SK-N-MC (cell line): ENCODE measurements at regions not wholly inside any gene's neighbourhood (a gene's known extent, or its start where the extent isn't known, plus 50 kb on each side); places are given as distances from the start of the nearest gene placed in this dataset.
"Not testable (repeated sequence)": the region's sequence is repeated elsewhere in the genome, so short reads cannot be mapped to it uniquely, and the experiment has no call there.

ENCODE experiments used
- EZH2 ChIP-seq: fragments of 200-600 bp; sonication (generic); IDR thresholded peaks from one replicate; pipeline ENCODE4 v1.6.1; 2017; ENCODE audit warnings: antibody characterized with exemption
- FOXP2 ChIP-seq: optimal IDR thresholded peaks from 2 replicates; pipeline ENCODE3; 2011; ENCODE audit warnings: mild to moderate bottlenecking, moderate library complexity; ENCODE audit not compliant: insufficient read depth; ENCODE audit errors: extremely low read length, control extremely low read depth
- POLR2AphosphoS5 ChIP-seq: IDR thresholded peaks from 2 replicates; pipeline ENCODE4 v1.6.1; 2012; ENCODE audit warnings: mild to moderate bottlenecking, low read depth, low read length, borderline replicate concordance

DNA sequence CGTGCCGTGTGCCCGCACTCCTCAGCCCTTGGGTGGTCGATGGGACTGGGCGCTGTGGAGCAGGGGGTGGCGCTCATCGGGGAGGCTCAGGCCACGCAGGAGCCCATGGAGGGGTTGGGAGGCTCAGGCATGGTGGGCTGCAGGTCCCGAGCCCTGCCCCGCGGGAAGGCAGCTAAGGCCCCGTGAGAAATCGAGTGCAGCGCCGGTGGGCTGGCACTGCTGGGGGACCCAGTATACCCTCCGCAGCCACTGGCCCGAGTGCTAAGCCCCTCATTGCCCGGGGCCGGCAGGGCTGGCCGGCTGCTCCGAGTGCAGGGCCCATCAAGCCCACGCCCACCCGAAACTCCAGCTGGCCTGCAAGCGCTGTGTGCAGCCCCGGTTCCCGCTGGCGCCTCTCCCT, 384.1 kb downstream of the GLUD2 start:
- TF ChIP-seq EZH2, POLR2AphosphoS5, FOXP2: not testable (repeated sequence)
